GM21737 (cell line): ENCODE measurements at regions not wholly inside any gene's neighbourhood (a gene's known extent, or its start where the extent isn't known, plus 50 kb on each side); places are given as distances from the start of the nearest gene placed in this dataset.

Experiments
- ATAC-seq: cut with Tn5 transposase; IDR thresholded peaks from one replicate; pipeline ENCODE4 v1.9.1; 2021; ENCODE audit warnings: mild to moderate bottlenecking, moderate library complexity; ENCODE audit not compliant: unreplicated experiment

DNA sequence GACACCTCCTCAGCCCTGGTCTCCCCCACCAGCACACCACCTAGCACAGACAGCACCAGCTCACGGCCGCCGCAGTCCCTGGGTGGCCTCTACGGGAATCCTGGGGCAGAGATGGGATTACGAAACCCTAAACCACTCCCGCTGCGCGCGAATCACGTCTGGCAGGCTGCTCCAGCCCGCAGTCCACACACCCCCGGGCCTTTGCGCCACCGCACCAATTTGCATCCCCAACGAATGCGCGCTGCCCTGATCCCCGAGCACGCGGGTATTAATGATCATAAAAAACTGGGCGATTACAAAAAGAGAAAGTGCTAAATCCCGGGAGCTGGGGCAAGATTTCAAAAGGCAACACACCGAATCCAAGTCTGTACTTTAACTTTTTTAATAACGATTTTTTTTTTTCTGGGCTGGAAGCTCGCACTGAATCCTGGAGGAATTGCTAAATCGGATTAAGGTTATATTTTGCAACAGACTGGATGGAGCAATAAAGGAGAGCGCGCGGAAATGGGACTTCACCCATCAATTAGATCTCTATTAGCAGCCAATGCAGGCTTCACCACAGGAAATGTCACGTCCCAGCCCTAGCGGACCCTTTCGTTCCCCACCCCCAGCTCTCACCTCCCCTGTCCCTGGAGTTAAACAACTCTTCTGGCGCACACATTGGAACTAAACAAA is 69.8 kb upstream of the TMEM33 start:
- ATAC-seq, result no peak

DNA sequence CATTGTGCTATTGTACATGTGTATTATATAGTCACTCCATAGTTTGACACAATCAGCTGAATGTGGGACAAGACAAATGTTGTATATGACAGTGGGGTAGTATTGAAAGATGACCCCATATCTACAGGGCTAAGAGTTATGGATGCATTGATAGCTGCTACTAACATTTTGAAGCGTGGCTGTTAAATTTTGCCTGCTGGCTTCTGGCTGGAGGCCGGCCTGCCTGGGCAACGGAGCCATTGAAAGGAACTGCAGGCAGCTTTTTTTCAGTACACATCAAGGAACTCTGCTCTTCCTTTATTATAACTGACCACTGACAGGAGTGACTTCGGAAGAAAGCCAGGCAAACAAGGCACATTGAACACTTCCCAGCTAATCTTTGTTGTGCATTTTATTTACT is 76.1 kb upstream of the TMEM33 start:
- no peak for ATAC-seq

DNA sequence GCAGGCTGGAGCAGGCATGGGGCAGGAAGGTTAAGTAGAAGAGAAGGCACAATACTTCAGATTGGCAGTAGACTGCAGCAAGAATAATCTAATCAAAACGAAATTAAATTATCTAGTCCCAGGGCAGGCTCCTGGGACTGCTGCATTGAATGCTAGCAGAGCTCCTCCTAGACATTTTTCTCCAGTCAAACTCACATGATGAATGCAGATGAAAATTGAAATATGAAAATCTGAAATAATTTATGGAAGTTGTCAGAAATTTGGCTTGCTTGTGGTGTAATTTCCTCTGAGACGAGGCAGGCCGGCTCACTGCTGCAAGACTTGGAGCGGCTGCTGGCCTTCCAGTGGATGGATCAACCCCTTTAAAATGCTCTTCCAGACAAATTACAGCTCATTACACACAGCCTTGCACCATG is 78.0 kb upstream of the TMEM33 start:
- no peak for ATAC-seq

- ATAC-seq, result no peak
These were observed 78.4 kb upstream of the TMEM33 start for GRCh38 chr4:41856797-41857196.

GRCh38 chr4:41853973-41854372 is 81.3 kb upstream of the TMEM33 start:
- ATAC-seq, result no peak

- no peak for ATAC-seq
These were observed 83.0 kb upstream of the TMEM33 start for GRCh38 chr4:41852229-41852628.

- ATAC-seq, result no peak
These were observed 83.6 kb upstream of the TMEM33 start for GRCh38 chr4:41851621-41852020.

DNA sequence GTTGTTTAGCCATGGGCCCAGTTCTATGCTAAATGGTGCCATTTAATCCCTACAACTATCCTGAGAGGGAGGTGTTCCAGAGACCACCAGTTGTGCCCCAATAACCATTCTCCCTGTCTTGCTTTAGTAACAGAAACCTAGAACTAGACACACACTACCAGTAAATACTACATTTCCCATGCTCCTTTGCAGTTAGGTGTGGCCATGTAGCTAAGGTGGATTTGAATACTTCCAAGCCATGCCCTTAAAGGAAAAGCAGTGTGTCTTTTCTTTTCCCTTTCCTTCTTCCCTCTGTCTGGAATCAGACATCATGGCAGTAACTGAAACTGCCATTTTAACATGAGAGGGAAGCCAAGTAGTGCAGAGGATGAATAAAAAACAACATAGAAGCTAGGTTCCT is 90.9 kb upstream of the TMEM33 start:
- no peak for ATAC-seq

- ATAC-seq, result no peak
These were observed 91.7 kb upstream of the PHOX2B start for GRCh38 chr4:41839916-41840854.

GRCh38 chr4:41838590-41838989 is 90.1 kb upstream of the PHOX2B start:
- ATAC-seq, result no peak

- no peak for ATAC-seq
These were observed 86.9 kb upstream of the PHOX2B start for GRCh38 chr4:41835321-41835995.

GRCh38 chr4:41832961-41833360 is 84.4 kb upstream of the PHOX2B start:
- ATAC-seq, result no peak

GRCh38 chr4:41822325-41822724 is 73.8 kb upstream of the PHOX2B start:
- no peak for ATAC-seq

DNA sequence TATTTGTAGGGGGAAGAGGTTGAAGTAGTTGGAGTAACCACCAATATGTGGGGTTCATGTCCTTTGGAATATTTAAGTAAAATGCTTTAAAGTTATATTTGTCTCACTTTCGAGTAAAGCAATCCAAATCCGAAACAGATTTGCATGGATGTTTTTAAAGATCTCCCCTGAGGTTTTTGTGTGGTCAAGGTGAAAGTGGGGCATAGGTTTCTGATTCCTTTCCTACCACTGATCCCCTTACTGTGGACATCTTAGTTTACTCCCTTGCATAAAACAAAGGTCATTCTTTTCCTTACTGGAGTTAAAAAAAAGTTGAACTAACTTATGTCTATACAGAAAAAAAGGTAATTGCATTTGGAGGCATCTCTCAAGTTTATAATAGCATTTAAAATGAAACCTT is 71.9 kb upstream of the PHOX2B start:
- no peak for ATAC-seq

GRCh38 chr4:41819621-41820020 is 71.1 kb upstream of the PHOX2B start:
- ATAC-seq, result no peak

DNA sequence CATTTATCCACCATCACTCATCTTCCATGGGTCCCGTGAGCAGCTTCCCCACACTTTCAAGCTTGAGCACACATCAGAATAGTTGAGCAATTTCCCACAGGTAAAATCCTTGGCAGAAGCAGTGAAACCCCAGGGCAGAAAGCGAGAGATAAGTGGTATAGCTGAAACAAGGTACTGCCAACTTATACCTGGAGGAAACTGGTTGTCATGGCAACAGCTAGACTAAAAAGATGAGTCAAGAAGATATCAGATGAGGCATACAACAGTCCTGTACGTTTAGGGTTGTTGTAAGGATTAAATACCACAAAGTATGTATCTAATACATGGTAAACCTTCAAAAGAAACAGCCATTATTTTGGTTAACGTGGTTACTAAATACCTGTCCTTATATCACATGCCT is 66.9 kb upstream of the PHOX2B start:
- no peak for ATAC-seq

- no peak for ATAC-seq
These were observed 66.0 kb upstream of the PHOX2B start for GRCh38 chr4:41814565-41814964.

DNA sequence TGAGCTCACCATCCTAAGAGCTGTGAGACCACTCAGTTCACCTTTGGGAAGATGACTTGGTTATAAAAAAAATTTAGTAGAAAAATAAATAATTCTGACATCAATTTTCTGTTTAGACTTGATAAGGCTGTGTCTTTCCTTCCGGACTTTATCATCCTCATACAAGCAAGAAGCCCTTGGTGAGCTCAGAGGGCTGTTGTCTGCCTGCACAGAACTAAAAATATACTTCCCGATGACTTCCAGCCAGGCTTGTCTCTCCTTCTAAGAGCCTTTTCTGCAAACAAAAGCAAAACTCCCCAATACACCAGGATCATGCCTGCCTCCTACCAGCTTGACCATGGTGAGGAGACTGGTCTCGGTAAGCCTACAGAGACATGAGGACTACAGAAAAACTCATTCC is 58.3 kb upstream of the PHOX2B start:
- no peak for ATAC-seq

DNA sequence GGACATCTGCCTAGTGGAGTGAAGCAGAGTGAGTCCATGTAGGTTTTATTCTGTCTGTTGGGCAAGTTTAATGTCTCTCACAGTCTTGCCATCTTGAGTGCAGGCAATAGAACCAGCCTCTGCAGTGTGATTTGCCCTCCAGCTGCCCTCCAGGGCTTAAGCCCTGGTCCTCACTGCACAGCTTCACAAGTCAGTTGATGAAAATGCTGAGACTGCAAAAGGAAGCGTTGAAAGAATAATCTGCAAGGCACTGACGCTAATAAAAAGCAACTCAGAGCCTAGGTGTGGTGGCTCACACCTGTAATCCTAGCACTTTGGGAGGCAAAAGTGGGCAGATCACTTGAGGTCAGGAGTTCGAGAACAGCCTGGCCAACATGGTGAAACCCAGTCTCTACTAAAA is 54.1 kb upstream of the PHOX2B start:
- ATAC-seq, result no peak

DNA sequence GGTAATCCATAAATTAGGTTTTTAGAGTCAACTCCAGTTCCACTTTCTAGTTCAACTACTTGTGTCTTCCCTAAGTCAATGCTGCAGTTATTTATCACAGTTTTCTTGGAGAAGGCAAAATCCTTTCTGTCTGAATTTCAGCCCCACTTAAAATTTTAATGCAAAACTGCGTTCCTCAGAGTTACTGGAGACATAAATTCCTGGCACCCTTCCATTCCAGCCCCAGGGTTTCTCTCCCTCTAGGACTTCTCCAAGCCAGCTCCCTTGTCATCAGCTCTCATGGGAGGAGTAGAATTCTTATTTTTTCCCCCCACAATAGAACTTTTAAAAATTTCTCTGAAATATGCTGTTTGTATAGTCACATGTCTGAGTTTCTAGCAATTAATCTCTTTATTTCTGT is 50.6 kb upstream of the PHOX2B start:
- no peak for ATAC-seq
